ENCODE measurements at regions not wholly inside any gene's neighbourhood (a gene's known extent, or its start where the extent isn't known, plus 50 kb on each side); places are given as distances from the start of the nearest gene placed in this dataset.

DNA sequence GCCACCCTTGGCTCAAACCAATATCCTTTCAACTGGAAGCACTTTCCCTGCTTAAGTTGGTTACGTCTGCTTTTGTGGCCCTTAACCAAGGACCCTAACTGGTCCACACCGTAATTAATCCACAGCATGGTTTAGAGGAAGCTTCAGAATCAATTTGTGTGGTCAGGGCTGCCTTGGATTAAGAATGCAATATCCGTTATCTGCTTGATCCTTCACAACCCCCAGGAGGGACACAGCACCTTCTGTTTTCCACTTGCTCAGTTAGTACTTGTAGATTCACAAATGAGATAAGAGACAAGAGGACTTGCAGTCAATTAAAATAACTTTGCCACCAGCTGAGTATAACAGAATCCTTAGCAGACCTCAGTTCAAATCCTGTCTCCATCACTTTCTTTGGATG is 56.9 kb upstream of the LRP8 start:
- TF ChIP-seq, protein P1, sequence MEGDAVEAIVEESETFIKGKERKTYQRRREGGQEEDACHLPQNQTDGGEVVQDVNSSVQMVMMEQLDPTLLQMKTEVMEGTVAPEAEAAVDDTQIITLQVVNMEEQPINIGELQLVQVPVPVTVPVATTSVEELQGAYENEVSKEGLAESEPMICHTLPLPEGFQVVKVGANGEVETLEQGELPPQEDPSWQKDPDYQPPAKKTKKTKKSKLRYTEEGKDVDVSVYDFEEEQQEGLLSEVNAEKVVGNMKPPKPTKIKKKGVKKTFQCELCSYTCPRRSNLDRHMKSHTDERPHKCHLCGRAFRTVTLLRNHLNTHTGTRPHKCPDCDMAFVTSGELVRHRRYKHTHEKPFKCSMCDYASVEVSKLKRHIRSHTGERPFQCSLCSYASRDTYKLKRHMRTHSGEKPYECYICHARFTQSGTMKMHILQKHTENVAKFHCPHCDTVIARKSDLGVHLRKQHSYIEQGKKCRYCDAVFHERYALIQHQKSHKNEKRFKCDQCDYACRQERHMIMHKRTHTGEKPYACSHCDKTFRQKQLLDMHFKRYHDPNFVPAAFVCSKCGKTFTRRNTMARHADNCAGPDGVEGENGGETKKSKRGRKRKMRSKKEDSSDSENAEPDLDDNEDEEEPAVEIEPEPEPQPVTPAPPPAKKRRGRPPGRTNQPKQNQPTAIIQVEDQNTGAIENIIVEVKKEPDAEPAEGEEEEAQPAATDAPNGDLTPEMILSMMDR (conservative IDR thresholded peaks at IDR 0.05 in 1 of 2, IDR thresholded peaks at IDR 0.05 in 1 of 2; ENCODE audit: low read depth in 1 of 2, low read length in 2 of 2), result no peak
- TF ChIP-seq EZH2 (IDR thresholded peaks at IDR 0.05; ENCODE audit: low read length, missing control alignments), result no peak

All from fibroblast of lung (primary cell).